CD14-positive monocyte (primary cell): ENCODE measurements at regions not wholly inside any gene's neighbourhood (a gene's known extent, or its start where the extent isn't known, plus 50 kb on each side); places are given as distances from the start of the nearest gene placed in this dataset. TPM values are rescaled to one million over a fixed set of nuclear protein-coding genes. Genes with fewer than 3 reads are reported as not detected.

Experiments
- DNase-seq, 3 donors: peaks; one replicate each; pipeline ENCODE4 v3.0.0-alpha.2; 2011 to 2022
- H2AFZ ChIP-seq: 2 replicates; pipeline ENCODE4 v1.6.0; 2012; ENCODE audit warnings: mild to moderate bottlenecking, low read depth, low read length, inconsistent platforms; ENCODE audit not compliant: insufficient read depth, poor library complexity, severe bottlenecking
- H3K27ac ChIP-seq, 2 donors: 1 replicate in 1 of 2; 2 replicates in 1 of 2; pipeline ENCODE4 v1.5.1; 2012 to 2013; ENCODE audit warnings: low read length in 2 of 2, control low read depth in 1 of 2, inconsistent platforms in 1 of 2, low read depth in 1 of 2, mild to moderate bottlenecking in 1 of 2
- H3K27me3 ChIP-seq, 2 donors: one replicate each; pipeline versions ENCODE4 v1.6.0 to v1.6.1; 2011 to 2013; ENCODE audit warnings: low read length in 2 of 2; ENCODE audit not compliant: control insufficient read depth in 2 of 2, insufficient read depth in 2 of 2
- H3K36me3 ChIP-seq, 2 donors: replicated peaks in 1 of 2; 1 replicate in 1 of 2; 2 replicates in 1 of 2; pipeline versions ENCODE4 v1.5.1 to v1.6.1; 2012 to 2013; ENCODE audit warnings: low read length in 2 of 2, control low read depth in 1 of 2, inconsistent platforms in 1 of 2, mild to moderate bottlenecking in 1 of 2; ENCODE audit not compliant: insufficient read depth in 2 of 2, control insufficient read depth in 1 of 2
- H3K4me1 ChIP-seq, 2 donors: 1 replicate in 1 of 2; 2 replicates in 1 of 2; pipeline versions ENCODE4 v1.5.1 to v1.6.1; 2012 to 2013; ENCODE audit warnings: low read length in 2 of 2, control low read depth in 1 of 2, inconsistent platforms in 1 of 2, mild to moderate bottlenecking in 1 of 2, moderate library complexity in 1 of 2; ENCODE audit not compliant: insufficient read depth in 2 of 2, control insufficient read depth in 1 of 2
- H3K4me2 ChIP-seq: replicated peaks from 2 replicates; pipeline ENCODE3; 2012; ENCODE audit warnings: low read length, moderate library complexity, mild to moderate bottlenecking; ENCODE audit not compliant: poor library complexity, severe bottlenecking; ENCODE audit errors: extremely low read depth
- H3K4me3 ChIP-seq, 3 experiments: fragments of 200-600 bp in 1 of 3; sonication (generic) in 1 of 3; replicated peaks in 1 of 3; 1 replicate in 2 of 3; 2 replicates in 1 of 3; pipeline ENCODE4 v1.5.1; 2011 to 2013; ENCODE audit warnings: low read length in 3 of 3, mild to moderate bottlenecking in 3 of 3, control low read depth in 2 of 3, low read depth in 2 of 3, inconsistent platforms in 1 of 3, moderate library complexity in 1 of 3
- H3K79me2 ChIP-seq: 2 replicates; pipeline ENCODE4 v1.6.0; 2012; ENCODE audit warnings: mild to moderate bottlenecking, control low read depth, inconsistent platforms, low read length, moderate library complexity; ENCODE audit not compliant: insufficient read depth
- H3K9ac ChIP-seq: 2 replicates; pipeline ENCODE4 v1.6.0; 2017; ENCODE audit warnings: low read length, mild to moderate bottlenecking; ENCODE audit not compliant: insufficient read depth, poor library complexity, severe bottlenecking
- H3K9me3 ChIP-seq, 2 donors: replicated peaks in 1 of 2; 1 replicate in 1 of 2; 2 replicates in 1 of 2; pipeline versions ENCODE4 v1.5.1 to v1.6.1; 2012 to 2013; ENCODE audit warnings: low read length in 2 of 2, control low read depth in 1 of 2; ENCODE audit not compliant: control insufficient read depth in 1 of 2, insufficient read depth in 1 of 2
- H4K20me1 ChIP-seq: 2 replicates; pipeline ENCODE4 v1.6.0; 2012; ENCODE audit warnings: mild to moderate bottlenecking, low read length, control low read depth, moderate library complexity; ENCODE audit not compliant: insufficient read depth
- H3K27ac Mint-ChIP-seq, 7 donors: one replicate each; pipeline ENCODE4 v1.8.0; 2020; ENCODE audit warnings: mild to moderate bottlenecking in 7 of 7, mixed read lengths in 7 of 7, moderate library complexity in 6 of 7, inconsistent platforms in 2 of 7
- H3K27me3 Mint-ChIP-seq, 3 donors: one replicate each; pipeline ENCODE4 v1.8.0; 2021 to 2022; ENCODE audit warnings: low read depth in 3 of 3, mild to moderate bottlenecking in 3 of 3, mixed read lengths in 3 of 3, moderate library complexity in 3 of 3, inconsistent platforms in 1 of 3
- H3K36me3 Mint-ChIP-seq, 2 donors: one replicate each; pipeline ENCODE4 v1.8.0; 2020; ENCODE audit warnings: mixed read lengths in 2 of 2, inconsistent platforms in 1 of 2, mild to moderate bottlenecking in 1 of 2
- H3K4me1 Mint-ChIP-seq: one replicate; pipeline ENCODE4 v1.8.0; 2020; ENCODE audit warnings: mild to moderate bottlenecking, mixed read lengths
- H3K4me3 Mint-ChIP-seq, 2 donors: one replicate each; pipeline ENCODE4 v1.8.0; 2020; ENCODE audit warnings: mild to moderate bottlenecking in 2 of 2, mixed read lengths in 2 of 2, moderate library complexity in 1 of 2
- H3K9me3 Mint-ChIP-seq, 7 donors: one replicate each; pipeline ENCODE4 v1.8.0; 2020 to 2022; ENCODE audit warnings: mixed read lengths in 7 of 7, mild to moderate bottlenecking in 6 of 7, moderate library complexity in 6 of 7, inconsistent platforms in 2 of 7
- WGBS: methylation state at CpG from one replicate; pipeline ENCODE4 v1.1.5; 2013; ENCODE audit warnings: missing lambda C conversion rate; ENCODE audit not compliant: insufficient coverage; 5-methylcytosine and 5-hydroxymethylcytosine counted together
- intact Hi-C, 2 donors: fragments of 100-400 bp; cut with micrococcal nuclease; formaldehyde crosslinking; loops; one replicate each; pipeline versions ENCODE4 v1.15.0 to v1.15.1; 2023
- small RNA-seq: library from RNA; depleted of rRNA; stranded (forward); fragments of <200 nt; gene quantifications from one replicate; pipeline ENCODE3, GENCODE V24; 2012; ENCODE audit warnings: low read depth; ENCODE audit not compliant: insufficient read length
- TF ChIP-seq, protein P1 (sequence below): fragments of 200-600 bp; IDR thresholded peaks from one replicate; pipeline ENCODE4 v1.8.0; 2022; ENCODE audit warnings: antibody characterized with exemption, mild to moderate bottlenecking

- Histone ChIP-seq H2AFZ (no peak overlapping the region), H3K27me3 (no peaks in the 10 kb centered on the region), H3K4me2 (no peak overlapping the region), H3K27ac (no peak overlapping the region), H3K9ac (no peak overlapping the region), H3K4me3 (no peak overlapping the region), H4K20me1 (no peaks in the 10 kb centered on the region), H3K36me3 (no peaks in the 10 kb centered on the region), H3K4me1 (no peaks in the 10 kb centered on the region), H3K9me3 (no peaks in the 10 kb centered on the region), H3K79me2 (no peaks in the 10 kb centered on the region)
- 97% methylated on average over 9 of the region's 10 CpGs for WGBS
- Mint-ChIP-seq H3K4me1 (no peaks in the 10 kb centered on the region), H3K36me3 (no peaks in the 10 kb centered on the region), H3K27ac (no peak overlapping the region), H3K27me3 (peaks cover 7 to 10% (median 8%) of the 10 kb centered on the region in 3 donors), H3K4me3 (no peak overlapping the region), H3K9me3 (peaks cover 0 to 10% (median 0%) of the 10 kb centered on the region in 7 donors)
- intact Hi-C loops: no loop called here
- TF ChIP-seq, protein P1, sequence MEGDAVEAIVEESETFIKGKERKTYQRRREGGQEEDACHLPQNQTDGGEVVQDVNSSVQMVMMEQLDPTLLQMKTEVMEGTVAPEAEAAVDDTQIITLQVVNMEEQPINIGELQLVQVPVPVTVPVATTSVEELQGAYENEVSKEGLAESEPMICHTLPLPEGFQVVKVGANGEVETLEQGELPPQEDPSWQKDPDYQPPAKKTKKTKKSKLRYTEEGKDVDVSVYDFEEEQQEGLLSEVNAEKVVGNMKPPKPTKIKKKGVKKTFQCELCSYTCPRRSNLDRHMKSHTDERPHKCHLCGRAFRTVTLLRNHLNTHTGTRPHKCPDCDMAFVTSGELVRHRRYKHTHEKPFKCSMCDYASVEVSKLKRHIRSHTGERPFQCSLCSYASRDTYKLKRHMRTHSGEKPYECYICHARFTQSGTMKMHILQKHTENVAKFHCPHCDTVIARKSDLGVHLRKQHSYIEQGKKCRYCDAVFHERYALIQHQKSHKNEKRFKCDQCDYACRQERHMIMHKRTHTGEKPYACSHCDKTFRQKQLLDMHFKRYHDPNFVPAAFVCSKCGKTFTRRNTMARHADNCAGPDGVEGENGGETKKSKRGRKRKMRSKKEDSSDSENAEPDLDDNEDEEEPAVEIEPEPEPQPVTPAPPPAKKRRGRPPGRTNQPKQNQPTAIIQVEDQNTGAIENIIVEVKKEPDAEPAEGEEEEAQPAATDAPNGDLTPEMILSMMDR: no peak
- DNase-seq: no peak
Measured at GRCh38 chr10:125213541-125214282, 53.3 kb upstream of the CTBP2 start.

- Histone ChIP-seq H3K4me1 (no peaks in the 10 kb centered on the region), H3K79me2 (no peaks in the 10 kb centered on the region), H2AFZ (no peak overlapping the region), H3K9ac (no peak overlapping the region), H3K4me2 (no peak overlapping the region), H3K36me3 (no peaks in the 10 kb centered on the region), H3K27me3 (no peaks in the 10 kb centered on the region), H3K27ac (no peak overlapping the region), H4K20me1 (no peaks in the 10 kb centered on the region), H3K9me3 (no peaks in the 10 kb centered on the region), H3K4me3 (no peak overlapping the region)
- H3K36me3 Mint-ChIP-seq: no peaks in the 10 kb centered on the region
- DNase-seq: no peak
- WGBS: no CpG with 5 or more reads among the region's 6 CpGs
- TF ChIP-seq, protein P1: no peak
- H3K4me3 Mint-ChIP-seq: no peak overlapping the region
- no peak overlapping the region for H3K27ac Mint-ChIP-seq
- no peaks in the 10 kb centered on the region for H3K4me1 Mint-ChIP-seq
- peaks cover 5 to 10% (median 8%) of the 10 kb centered on the region in 3 donors for H3K27me3 Mint-ChIP-seq
- H3K9me3 Mint-ChIP-seq: peaks cover 0 to 10% (median 0%) of the 10 kb centered on the region in 7 donors
- intact Hi-C loops: no loop called here
Measured at GRCh38 chr10:125212150-125212809, 51.9 kb upstream of the CTBP2 start.

Small RNA genes in the stretch of these regions (small RNA-seq; reads per million reads assigned to genes)
- gene RPS27P18: not detected
